GOT3 (cell line): ENCODE measurements at regions not wholly inside any gene's neighbourhood (a gene's known extent, or its start where the extent isn't known, plus 50 kb on each side); places are given as distances from the start of the nearest gene placed in this dataset.
"Not testable (repeated sequence)": the region's sequence is repeated elsewhere in the genome, so short reads cannot be mapped to it uniquely, and the experiment has no call there.

Experiments
- DNase-seq: peaks from one replicate; lab custom pipeline; 2025; ENCODE audit warnings: mixed read lengths; lab: John Stamatoyannopoulos, UW

- DNase-seq = no peak
Observed at GRCh38 chr7:136116186-136116585, 139.0 kb upstream of the MTPN start.

DNA sequence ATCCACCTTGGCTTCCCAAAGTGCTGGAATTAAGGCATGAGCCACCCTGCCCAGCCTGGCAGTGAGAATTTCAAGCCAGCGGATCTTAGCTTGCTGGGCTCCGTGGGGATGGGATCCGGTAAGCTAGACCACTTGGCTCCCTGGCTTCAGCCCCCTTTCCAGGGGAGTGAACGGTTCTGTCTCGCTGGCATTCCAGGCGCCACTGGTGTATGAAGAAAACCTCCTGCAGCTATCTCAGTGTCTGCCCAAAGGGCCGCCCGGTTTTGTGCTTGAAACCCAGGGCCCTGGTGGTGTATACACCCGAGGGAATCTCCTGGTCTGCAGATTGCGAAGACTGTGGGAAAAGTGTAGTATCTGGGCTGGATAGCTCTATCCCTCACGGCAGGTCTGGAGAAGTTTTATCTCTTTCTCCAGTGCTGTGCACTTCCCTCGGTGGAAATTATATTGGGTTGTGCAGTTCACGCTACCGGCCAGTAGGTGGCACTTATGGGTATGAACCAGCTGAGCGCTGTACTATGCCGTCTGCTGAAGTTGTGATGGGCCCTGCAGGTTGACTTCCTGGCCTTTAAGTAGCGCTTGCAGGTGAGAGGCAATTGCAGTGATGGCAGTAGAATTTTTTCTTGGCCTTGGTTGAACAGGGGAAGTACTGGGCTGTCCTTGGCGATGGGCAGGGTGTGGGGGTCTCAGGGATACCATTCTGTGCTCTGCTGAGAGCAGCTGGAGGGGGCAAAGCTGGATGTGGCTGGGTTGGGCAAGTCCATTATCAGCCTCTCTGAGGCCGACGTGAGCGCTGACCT is 138.0 kb upstream of the MTPN start:
- peak; percentile 1 for DNase-seq

- DNase-seq = not testable (repeated sequence)
Observed at GRCh38 chr7:136114467-136114866, 137.3 kb upstream of the MTPN start.

GRCh38 chr7:136109037-136109436 is 131.9 kb upstream of the MTPN start:
- DNase-seq = not testable (repeated sequence)

DNA sequence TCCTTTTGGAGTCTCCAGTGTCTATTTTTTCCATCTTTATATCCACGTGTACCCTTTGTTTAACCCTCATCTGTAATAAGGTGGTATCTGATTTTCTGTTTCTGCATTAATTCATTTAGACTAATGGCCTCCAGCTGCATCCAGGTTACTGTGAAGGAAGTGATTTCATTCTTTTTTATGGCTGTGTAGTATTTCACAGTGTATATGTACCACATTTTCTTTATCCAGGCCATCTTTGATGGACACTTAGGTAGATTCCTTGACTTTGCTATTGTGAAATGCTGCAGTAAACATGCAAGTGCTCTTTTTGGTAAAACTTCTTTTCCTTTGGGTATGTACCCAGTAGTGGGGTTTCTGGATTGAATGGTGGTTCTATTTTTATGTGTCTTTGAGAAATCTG is 128.0 kb upstream of the MTPN start:
- DNase-seq = no peak

DNA sequence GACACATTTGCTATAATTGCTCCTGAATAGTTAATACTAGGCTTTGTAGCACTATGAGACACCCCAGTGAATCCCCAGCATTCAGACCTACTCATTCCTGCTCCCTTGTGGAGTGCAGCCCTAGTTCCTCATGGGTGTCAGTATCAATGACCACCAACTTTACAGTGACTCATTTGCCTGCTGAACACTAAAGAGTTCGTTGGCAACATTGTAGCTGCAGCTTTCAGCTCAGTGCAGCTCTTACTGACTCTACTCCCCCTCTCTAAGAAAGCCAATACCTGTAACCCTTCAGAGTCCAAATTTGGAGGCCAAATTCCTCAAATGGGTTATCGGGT is 127.1 kb upstream of the MTPN start:
- DNase-seq = no peak

GRCh38 chr7:136103545-136104268 is 126.5 kb upstream of the MTPN start:
- DNase-seq = no peak

- no peak for DNase-seq
Observed at GRCh38 chr7:136102881-136103280, 125.7 kb upstream of the MTPN start.

GRCh38 chr7:136092714-136093113 is 115.6 kb upstream of the MTPN start:
- DNase-seq = not testable (repeated sequence)

- no peak for DNase-seq
Observed at GRCh38 chr7:136087881-136088280, 110.7 kb upstream of the MTPN start.

GRCh38 chr7:136086712-136087111 is 109.6 kb upstream of the MTPN start:
- DNase-seq = peak; percentile 13

DNA sequence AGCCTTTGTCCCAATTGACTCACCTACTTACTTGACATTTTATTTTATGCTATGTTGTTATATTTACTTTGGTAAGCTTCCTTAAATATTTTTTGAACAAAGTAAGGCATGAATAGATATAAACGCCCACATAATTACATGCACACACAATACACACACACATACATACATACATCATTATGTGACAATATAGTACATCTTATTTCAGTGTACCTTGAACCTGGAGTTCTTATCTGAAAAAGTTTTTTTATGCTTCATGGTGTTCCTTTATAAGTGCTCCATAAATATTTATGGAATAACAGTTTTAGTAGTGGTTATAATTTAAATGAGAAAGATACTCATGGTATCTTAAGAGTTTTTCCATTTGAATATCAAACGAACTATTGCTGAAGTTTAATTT is 102.8 kb upstream of the MTPN start:
- no peak for DNase-seq

GRCh38 chr7:136079478-136079892 is 102.3 kb upstream of the MTPN start:
- no peak for DNase-seq

DNA sequence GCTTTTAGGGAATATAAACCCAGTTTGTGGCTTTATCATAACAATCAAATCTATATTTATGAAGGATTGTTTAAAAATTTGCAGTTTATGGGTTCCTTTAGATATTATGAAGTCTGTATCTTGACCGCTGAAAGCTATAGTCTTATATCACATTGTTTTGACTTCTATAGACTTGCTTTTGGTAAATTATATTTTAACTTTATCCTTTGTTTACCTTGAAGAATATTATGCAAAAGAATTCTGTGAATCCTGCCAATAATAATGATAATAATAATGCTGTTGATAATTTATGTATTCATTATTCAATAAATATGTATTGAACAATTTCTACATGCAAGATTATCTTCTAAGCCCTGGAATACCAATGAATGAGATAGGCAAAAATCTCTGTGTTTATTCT is 101.9 kb upstream of the MTPN start:
- no peak for DNase-seq

DNA sequence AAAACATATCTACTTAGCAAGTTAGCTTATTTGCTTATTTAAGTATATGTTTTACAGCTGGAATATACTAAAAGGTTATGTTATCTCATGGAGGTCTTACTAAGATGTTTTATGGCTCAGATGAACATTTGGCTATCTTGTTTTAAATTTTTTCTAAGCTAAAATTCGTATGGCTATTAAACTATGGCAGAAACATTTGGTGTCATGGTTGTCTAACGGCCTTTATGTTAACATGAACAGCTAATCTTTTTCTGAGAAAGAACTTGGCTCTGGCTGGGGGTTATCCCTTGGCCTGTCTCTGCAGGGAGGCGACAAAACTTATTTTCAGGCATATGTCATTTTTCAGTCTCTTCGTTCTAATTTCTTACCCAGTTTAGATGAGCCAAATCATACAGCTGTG is 101.5 kb upstream of the MTPN start:
- DNase-seq = no peak

GRCh38 chr7:136076954-136077353 is 99.8 kb upstream of the MTPN start:
- DNase-seq = no peak

DNA sequence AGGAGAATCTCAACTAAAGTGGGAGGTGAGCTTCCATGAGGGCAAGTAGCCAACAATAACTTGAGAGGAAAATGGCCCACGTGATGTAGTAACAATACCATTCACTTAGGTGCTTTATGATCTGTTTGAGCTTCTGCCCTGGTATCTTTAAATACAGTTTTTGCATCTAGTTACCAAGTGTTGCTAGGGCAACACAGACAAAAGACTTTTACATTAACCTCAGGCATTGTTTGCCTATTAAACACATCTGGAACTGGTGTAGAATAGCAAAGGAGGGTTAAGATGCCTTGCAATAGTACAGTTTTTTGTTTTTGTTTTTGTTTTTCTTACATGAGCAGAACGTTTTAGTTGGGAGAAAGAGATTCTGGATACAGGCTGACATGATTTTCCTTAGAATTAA is 97.7 kb upstream of the MTPN start:
- DNase-seq = no peak

DNA sequence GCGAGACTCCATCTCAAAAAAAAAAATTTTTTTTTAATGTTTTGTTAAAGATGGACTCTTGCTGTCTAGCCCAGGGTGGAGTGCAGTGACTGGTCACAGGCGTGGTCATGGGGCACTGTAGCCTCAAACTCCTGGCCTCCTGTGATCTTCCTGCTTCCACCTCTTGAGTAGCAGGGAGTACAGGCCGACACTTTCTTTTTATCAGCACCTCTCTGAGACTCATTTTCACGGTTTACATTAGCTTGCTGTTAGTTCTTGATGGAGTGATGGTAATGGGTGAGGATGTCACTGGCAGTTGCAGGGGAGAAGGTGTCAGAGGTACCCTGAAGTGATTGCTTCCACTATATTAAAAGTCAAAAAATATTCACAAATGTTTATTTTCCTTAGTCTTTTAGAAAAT is 95.3 kb upstream of the MTPN start:
- DNase-seq = no peak

GRCh38 chr7:136070736-136071505 is 93.8 kb upstream of the MTPN start:
- no peak for DNase-seq

DNA sequence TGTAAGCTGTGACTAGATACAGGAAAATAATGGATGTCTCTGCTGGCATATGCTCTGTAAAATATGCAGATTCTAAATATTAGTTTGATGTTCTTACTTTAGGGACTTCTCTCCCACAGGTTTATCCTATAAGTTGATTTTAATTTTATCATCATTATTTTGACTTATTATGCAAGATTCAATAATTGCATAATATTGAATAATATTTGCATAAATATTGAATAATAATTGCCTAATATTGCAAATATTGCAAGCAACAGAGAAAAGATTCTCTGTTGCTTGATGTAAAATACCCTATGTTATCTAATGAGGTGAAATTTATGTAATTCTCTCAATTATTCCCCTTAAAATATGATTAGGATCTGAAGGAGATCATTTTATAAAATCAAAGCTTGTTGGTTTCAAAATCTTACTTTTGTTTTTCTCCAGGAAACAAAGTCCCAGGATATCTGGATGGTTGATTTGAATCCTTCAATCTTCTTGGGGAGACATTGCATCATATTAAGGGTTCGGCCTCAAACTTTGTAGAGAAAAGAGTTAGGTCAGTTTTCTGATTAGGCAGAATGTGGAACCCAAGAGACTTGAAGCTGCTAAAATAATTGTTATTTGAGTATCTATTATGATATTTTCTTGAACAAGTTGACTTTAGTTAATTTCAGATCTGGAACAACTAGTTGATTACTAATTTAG is 92.8 kb upstream of the MTPN start:
- DNase-seq = no peak

DNA sequence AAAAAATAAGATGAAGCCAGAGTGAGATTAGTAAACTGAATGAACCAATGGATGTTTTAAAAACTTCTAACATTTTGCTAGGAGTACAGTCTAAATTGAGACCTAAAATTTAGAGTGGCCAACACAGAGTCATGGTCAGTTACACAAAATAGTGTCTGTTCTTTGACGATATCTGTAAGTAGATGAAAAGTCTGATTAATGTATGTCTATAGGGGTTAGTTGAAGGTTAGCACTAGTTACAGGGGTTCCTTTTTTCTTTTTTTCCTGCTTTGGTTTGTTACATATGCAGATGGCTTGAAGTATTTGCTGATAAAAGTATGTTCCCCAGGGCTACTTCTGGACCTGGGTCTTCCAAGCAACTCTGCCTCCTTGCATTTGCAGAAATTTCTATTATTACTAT is 90.1 kb upstream of the MTPN start:
- DNase-seq = no peak
